ENCODE measurements at regions not wholly inside any gene's neighbourhood (a gene's known extent, or its start where the extent isn't known, plus 50 kb on each side); places are given as distances from the start of the nearest gene placed in this dataset.

DNA sequence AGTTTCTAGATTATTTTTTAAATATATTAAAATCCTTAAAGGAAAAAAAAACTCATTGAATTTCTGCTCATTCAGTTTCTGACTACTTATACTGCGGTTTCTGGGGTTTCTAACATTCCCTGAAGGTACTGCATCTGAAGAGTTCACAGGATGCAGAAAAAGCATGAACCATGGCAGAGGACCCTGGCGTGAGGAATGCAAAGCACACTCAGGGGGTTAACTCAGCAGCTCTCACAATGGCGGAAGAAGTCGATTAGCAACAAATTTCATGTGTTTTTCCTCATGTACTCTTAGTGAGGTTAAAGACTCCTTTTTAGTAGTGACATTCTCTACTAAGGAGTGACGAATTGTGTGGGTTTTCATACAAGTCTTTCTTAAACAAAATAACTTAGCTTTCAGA is 975.6 kb downstream of the NCAM2 start:
- Histone ChIP-seq H3K36me3 (ENCODE audit: control insufficient read depth in 2 of 4, insufficient read depth in 4 of 4, low read length in 3 of 4) (no peaks in the 10 kb centered on the region), H3K79me1 (ENCODE audit: low read depth, low read length) (no peaks in the 10 kb centered on the region), H3K18ac (ENCODE audit: extremely low read depth, low read length) (no peak overlapping the region), H2AFZ (ENCODE audit: low read length) (peak overlapping the region; percentile 67; the same call in 1 of the 2 replicates), H4K91ac (replicated peaks; ENCODE audit: insufficient read length, low read length) (no peak overlapping the region), H4K8ac (ENCODE audit: extremely low read depth, insufficient read depth, low read length) (no peak overlapping the region), H3K27ac (ENCODE audit: low read depth, low read length) (no peak overlapping the region), H3K23me2 (ENCODE audit: low read depth, low read length) (no peaks in the 10 kb centered on the region), H3K23ac (ENCODE audit: insufficient read length) (no peak overlapping the region), H3K14ac (ENCODE audit: insufficient read length) (no peak overlapping the region), H4K20me1 (replicated peaks in 1 of 2; ENCODE audit: control insufficient read depth in 1 of 2, insufficient read depth in 2 of 2, low read length in 2 of 2) (no peaks in the 10 kb centered on the region), H3K4me2 (ENCODE audit: insufficient read depth in 1 of 2, low read depth in 2 of 2, low read length in 2 of 2) (no peak overlapping the region), H2BK20ac (ENCODE audit: low read length) (no peak overlapping the region), H3K9ac (replicated peaks in 1 of 4; ENCODE audit: extremely low read depth in 1 of 4, low read depth in 3 of 4, low read length in 3 of 4) (no peak overlapping the region), H4K5ac (ENCODE audit: insufficient read length, low read depth, low read length) (no peak overlapping the region), H2AK5ac (ENCODE audit: low read depth, low read length) (no peak overlapping the region), H3K4me1 (replicated peaks in 1 of 4; ENCODE audit: control insufficient read depth in 3 of 4, insufficient read depth in 4 of 4, low read length in 3 of 4) (peaks cover 0 to 5% (median 0%) of the 10 kb centered on the region in 4 experiments; a peak in 1 of 7 replicates), H3K56ac (replicated peaks; ENCODE audit: insufficient read length, low read depth, low read length) (no peak overlapping the region), H3K9me3 (ENCODE audit: insufficient read depth in 2 of 2, low read depth in 1 of 2, low read length in 1 of 2) (no peaks in the 10 kb centered on the region), H2BK12ac (ENCODE audit: low read depth, low read length) (no peak overlapping the region), H3K4me3 (ENCODE audit: extremely low read depth in 1 of 4, insufficient read depth in 2 of 4, low read depth in 3 of 4, low read length in 4 of 4) (no peak overlapping the region), H2BK120ac (replicated peaks; ENCODE audit: low read depth, low read length) (no peak overlapping the region), H3K27me3 (replicated peaks in 1 of 4; ENCODE audit: control insufficient read depth in 3 of 4, extremely low read depth in 1 of 4, insufficient read depth in 3 of 4, low read length in 3 of 4) (peaks cover 0 to 1% (median 0%) of the 10 kb centered on the region in 4 experiments; a peak in 1 of 7 replicates), H2BK5ac (ENCODE audit: low read depth, low read length) (no peak overlapping the region), H2BK15ac (ENCODE audit: low read length) (no peak overlapping the region), H3K4ac (replicated peaks; ENCODE audit: insufficient read length, low read depth, low read length) (no peak overlapping the region), H3K79me2 (ENCODE audit: control insufficient read depth in 1 of 2, insufficient read depth in 2 of 2, low read length in 2 of 2) (no peaks in the 10 kb centered on the region)
- FAIRE-seq (peak; percentile 68), DNase-seq (ENCODE audit: low read depth in 1 of 2, low spot score in 2 of 2) (peak in 1 of 2 experiments; percentile 17)
- 72% methylated on average over 5 of the region's 5 CpGs; no CpG with 5 or more reads in 1 of the 2 experiments for WGBS, 2 experiments (ENCODE audit: extremely low coverage in 1 of 2, insufficient coverage in 1 of 2, insufficient read length in 1 of 2, insufficient replicate concordance in 2 of 2, low coverage in 1 of 2, low lambda C conversion rate in 2 of 2, missing lambda C conversion rate in 1 of 2)
- POLR2A ChIA-PET (ENCODE audit: partially characterized antibody): no interaction called here
- TF ChIP-seq BRCA1 (IDR thresholded peaks at IDR 0.05; ENCODE audit: low read depth, low read length) (no peak), YY1 (IDR thresholded peaks at IDR 0.05; ENCODE audit: low read depth, low read length) (peak; percentile 83), TEAD4 (IDR thresholded peaks at IDR 0.05; ENCODE audit: low read depth, low read length) (peak; percentile 96), SRF (IDR thresholded peaks at IDR 0.05; ENCODE audit: low read depth, low read length) (no peak), RAD21 (IDR thresholded peaks at IDR 0.05 in 1 of 2, conservative IDR thresholded peaks at IDR 0.05 in 1 of 2; ENCODE audit: low read depth in 2 of 2, low read length in 2 of 2) (peak; percentile 33)
- TF ChIP-seq, protein P1, sequence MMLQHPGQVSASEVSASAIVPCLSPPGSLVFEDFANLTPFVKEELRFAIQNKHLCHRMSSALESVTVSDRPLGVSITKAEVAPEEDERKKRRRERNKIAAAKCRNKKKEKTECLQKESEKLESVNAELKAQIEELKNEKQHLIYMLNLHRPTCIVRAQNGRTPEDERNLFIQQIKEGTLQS (IDR thresholded peaks at IDR 0.05; ENCODE audit: insufficient read depth, low read depth, low read length): no peak
- TF ChIP-seq, protein P2, sequence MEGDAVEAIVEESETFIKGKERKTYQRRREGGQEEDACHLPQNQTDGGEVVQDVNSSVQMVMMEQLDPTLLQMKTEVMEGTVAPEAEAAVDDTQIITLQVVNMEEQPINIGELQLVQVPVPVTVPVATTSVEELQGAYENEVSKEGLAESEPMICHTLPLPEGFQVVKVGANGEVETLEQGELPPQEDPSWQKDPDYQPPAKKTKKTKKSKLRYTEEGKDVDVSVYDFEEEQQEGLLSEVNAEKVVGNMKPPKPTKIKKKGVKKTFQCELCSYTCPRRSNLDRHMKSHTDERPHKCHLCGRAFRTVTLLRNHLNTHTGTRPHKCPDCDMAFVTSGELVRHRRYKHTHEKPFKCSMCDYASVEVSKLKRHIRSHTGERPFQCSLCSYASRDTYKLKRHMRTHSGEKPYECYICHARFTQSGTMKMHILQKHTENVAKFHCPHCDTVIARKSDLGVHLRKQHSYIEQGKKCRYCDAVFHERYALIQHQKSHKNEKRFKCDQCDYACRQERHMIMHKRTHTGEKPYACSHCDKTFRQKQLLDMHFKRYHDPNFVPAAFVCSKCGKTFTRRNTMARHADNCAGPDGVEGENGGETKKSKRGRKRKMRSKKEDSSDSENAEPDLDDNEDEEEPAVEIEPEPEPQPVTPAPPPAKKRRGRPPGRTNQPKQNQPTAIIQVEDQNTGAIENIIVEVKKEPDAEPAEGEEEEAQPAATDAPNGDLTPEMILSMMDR (IDR thresholded peaks at IDR 0.05; ENCODE audit: control extremely low read depth in 1 of 3, insufficient read depth in 1 of 3, low read depth in 1 of 3, low read length in 3 of 3): peak; percentile 23 to 56 (median 23); a peak in 3 of 4 replicates
- CTCF ChIA-PET (ENCODE audit: partially characterized antibody): no interaction called here

Measured in H1 (cell line).